Stimulated activated CD8-positive, alpha-beta memory T cell treated with anti-CD3 and anti-CD28 coated beads, Interleukin-7, amount 100 ng/mL, for 24 hours (primary cell): ENCODE measurements at regions not wholly inside any gene's neighbourhood (a gene's known extent, or its start where the extent isn't known, plus 50 kb on each side); places are given as distances from the start of the nearest gene placed in this dataset.

Source experiments
- DNase-seq: peaks from one replicate; pipeline ENCODE4 v3.0.0-alpha.2; 2020; ENCODE audit warnings: low read depth

DNA sequence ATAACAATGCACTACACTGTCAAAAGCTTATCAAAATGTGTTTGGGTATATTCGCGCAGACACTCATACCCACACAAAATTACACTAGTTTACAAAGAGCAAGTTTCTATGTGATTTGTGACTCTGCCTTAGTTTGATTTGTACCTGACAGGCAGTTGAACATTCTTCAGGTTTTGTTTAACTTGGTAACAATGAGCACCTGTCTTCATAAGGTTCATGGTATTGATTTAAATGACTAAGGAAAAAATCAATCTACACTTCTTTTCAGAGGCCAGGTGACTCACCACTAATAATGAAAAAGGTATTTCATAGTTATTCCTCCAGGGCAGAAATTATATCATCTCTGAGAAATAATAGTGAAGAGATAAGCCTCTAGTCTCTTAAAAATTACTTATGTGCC is 1114.6 kb upstream of the AGA start:
- no peak for DNase-seq

- no peak for DNase-seq
Observed at GRCh38 chr4:178577933-178578332, 1135.7 kb upstream of the AGA start.

DNA sequence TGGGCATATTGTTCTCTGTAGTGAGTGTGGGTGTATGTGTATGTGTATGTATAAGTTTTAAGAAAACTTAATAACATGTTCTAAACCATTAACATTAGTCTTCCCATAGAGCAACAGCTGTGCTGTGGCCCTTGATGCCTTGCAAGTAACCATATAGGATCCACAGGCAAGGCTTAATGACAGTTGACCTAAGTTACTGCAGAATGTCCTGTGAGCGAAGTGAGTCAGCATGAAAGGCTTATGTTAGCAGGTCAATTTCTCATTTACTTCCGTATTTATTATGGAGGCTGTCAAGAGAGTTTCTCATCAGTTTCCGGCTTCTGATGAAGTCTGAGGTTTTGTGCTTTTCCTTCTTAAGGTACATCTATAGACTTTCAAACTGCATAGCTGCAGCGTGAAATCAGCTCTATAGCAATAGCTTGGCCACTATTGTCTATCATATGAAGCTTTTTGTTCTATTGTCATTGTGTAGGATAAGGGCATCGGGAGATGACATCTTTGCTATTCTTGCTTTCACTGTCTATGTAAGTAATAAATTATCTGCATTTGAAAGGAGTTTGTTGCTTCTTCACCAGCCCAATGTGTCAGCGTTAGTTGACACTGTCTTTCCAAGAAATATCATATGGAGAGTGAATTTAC is 1153.4 kb upstream of the AGA start:
- DNase-seq, result no peak

DNA sequence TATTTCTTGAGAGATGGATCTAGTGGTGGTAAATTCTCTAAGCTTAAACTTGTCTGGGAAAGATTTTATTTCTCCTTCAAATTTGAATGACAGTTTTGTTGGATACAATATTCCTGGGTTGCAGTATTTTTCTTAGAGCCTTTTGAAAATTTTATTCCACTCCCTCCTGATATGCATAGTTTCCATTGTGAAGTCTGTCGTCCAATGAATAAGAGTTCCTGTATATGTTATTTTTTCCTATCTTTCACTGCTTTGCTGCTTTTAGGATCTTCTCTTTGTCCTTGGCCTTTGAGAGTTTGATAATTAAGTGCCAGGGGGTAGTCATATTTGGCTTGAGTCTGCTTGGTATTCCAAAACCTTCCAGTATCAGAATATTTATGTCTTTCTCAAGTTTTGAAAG is 1156.4 kb upstream of the AGA start:
- DNase-seq, result no peak

DNA sequence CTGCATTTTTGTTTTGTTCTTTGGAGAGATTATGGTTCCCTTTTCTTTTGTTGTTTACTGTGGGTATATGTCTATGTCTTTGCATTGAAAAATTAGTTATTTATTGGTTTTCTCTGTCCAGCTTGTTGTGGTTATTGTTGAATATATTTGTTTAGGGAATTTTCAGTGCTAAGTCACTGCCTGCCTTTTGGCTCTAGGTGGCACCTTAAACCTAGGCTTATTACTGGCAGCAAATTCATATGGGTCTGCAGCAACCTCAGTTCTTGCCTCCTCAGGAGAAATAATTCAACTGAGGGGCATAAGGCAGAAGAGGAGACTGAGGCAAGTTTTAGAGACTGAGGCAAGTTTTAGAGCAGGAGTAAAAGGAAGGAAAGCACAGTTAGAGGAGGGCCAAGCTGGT is 1157.3 kb upstream of the AGA start:
- DNase-seq, result no peak

- DNase-seq, result no peak
Observed at GRCh38 chr4:178602833-178603232, 1160.6 kb upstream of the AGA start.

DNA sequence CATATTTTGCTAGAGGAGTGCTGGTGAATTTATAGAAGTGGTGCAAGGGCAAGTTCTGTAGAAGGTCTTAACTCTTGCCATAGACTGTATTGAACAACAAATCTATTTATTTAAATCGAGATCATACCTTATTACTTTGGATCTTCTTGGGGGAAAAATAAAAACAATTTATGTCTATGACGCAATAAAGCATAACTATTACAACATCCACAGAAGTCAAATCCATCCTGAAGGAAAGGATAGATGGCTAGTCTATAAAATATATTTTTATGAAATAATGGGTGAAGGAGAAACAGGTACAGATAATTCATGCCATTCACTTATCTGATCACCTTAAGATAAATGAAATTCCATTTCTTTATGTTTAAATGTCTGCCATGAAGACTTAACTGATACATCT is 1168.8 kb upstream of the AGA start:
- DNase-seq, result no peak

GRCh38 chr4:178612733-178613132 is 1170.5 kb upstream of the AGA start:
- no peak for DNase-seq

GRCh38 chr4:178632415-178632814 is 1190.2 kb upstream of the AGA start:
- DNase-seq, result no peak

- no peak for DNase-seq
Observed at GRCh38 chr4:178633263-178633662, 1191.0 kb upstream of the AGA start.

- no peak for DNase-seq
Observed at GRCh38 chr4:178664621-178665020, 1222.4 kb upstream of the AGA start.

GRCh38 chr4:178665916-178666315 is 1223.7 kb upstream of the AGA start:
- DNase-seq, result no peak

DNA sequence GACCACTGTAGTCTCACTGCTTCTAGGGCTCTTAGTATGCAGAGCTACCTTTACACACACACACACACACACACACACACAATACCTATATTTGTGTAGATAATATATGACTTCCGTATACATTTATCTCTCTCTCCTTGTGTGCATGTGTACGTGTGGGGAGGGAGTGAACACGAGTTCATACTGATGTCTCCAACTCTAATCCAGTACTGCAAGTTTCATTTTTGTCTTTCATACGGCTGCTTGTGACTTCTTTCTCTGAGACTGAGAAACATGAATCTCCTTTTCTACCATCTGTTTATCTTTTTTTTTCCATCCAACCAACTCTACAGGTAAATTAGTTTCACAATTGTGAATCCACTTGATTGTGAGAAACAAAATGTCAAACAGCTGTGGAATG is 1229.5 kb upstream of the AGA start:
- no peak for DNase-seq

- no peak for DNase-seq
Observed at GRCh38 chr4:178672512-178672911, 1230.3 kb upstream of the AGA start.

- no peak for DNase-seq
Observed at GRCh38 chr4:178681871-178682270, 1239.6 kb upstream of the AGA start.

DNA sequence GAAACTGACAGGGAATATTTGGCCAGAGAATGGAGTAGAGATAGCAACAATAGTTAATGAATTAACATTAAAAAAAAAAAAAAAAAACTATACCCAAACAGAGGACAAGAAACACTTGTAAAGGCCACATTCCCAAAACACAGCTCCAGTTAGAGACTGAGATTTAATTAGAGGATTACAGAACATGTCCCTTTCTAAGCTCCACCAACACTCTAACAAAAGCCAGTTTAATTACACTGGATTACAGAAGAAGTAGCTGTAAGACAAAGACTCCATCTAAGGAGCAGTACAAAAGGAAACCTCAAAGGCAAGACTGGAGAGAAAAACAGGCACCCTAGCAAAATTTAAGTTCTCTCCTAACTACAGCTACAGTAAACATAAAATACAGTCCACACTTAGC is 1247.7 kb upstream of the AGA start:
- DNase-seq, result no peak

DNA sequence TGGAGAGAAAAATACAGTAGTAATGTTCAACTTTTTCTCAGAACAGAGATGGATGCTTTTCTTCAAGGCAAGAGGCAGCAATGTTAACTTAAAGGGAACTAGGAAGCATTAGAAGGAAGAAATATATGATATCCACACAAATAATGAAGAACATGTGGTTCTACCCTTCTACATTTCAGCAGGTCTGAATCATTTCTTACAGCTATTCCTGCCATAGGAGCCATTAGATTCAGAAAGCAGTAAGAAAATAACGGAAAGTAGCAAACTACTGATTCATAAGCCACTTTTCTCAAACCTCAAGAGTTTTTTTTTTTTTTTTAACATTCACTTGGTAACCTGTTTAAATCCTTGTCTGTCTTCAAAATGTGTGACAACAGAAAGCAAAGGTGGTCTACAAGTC is 1251.6 kb upstream of the AGA start:
- no peak for DNase-seq

GRCh38 chr4:178696515-178696914 is 1254.3 kb upstream of the AGA start:
- DNase-seq, result no peak

GRCh38 chr4:178712486-178712885 is 1270.2 kb upstream of the AGA start:
- no peak for DNase-seq

DNA sequence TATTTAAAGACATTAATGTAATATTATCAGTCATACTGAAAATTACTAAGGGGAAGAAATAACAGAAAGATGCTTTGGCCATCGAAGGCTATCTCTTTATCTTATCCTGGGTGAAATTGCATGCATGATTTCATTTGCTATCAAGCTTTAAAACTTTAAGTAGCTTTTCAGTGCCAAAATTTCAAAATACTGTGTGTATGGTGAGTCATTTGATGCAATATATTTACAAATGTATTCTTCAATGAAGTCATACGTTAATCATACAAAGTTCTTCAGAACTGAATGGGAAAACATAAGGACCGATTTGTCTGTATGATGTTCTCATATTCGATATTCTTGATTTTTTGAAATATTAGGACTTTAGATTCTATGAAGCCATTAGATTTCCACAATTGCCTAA is 1295.8 kb upstream of the AGA start:
- DNase-seq, result no peak

- no peak for DNase-seq
Observed at GRCh38 chr4:178745203-178745602, 1303.0 kb upstream of the AGA start.

GRCh38 chr4:178752954-178753525 is 1310.8 kb upstream of the AGA start:
- DNase-seq, result no peak

DNA sequence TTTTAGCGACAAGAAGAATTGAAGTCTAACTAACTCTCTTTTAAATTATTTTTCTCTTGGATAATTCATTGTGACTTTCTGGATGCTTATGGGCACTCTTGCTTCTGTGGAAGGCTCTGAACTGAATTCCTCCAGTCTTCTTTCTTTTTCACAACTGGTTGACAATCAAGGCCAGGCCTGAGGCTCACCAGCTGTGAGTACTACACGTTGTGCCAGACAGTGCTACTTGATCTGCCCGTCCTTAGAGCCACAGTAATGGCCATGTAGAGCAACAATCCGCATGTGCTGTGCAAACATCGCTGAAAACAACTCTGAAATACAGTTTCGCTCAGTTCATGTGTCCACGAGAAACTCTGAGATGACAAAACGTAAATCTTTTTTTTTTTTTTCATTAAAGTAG is 1336.3 kb upstream of the AGA start:
- DNase-seq, result no peak

GRCh38 chr4:178781779-178782178 is 1339.5 kb upstream of the AGA start:
- no peak for DNase-seq
